ENCODE measurements at regions not wholly inside any gene's neighbourhood (a gene's known extent, or its start where the extent isn't known, plus 50 kb on each side); places are given as distances from the start of the nearest gene placed in this dataset.
"Not testable (repeated sequence)": the region's sequence is repeated elsewhere in the genome, so short reads cannot be mapped to it uniquely, and the experiment has no call there.

DNA sequence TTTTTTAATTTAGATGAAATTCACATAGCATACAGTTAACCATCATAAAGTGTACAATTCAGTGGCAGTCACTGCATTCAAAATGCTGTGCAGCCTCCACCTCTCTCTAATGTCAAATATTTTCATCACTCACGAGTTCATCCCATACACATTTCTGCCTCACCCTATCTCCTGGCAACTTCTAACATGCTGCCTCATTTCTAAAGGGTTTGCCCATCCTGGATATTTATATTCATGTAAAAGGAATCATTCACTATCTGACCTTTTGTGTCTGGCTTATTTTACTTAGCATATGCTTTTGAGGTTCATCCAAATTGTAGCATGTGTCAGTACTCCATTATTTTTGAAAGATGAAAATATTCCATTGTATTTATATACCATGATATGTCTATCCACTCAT lies 286.9 kb upstream of the VSTM2A start:
- no peak for DNase-seq (ENCODE audit: low spot score)

DNA sequence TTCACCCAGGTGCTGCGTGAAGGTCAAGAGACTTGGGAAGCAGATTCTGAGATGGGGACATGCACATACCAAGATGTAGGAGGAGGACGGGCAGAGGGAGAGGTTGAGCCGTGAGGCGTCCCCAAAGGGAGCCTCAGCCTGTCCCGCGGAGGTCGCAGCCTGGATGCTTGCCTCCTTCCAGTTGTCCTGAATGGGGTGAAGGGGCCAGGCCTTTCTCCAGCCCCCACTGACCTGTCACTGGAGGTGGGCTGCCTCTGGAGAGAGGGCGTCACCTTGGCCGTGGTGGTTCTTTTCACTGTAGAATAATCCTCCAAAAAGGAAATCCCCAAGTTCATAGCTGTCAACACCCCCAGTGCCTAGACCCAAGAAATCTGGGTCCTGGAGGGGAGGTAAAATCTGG lies 283.0 kb upstream of the VSTM2A start:
- DNase-seq (ENCODE audit: low spot score): no peak

DNA sequence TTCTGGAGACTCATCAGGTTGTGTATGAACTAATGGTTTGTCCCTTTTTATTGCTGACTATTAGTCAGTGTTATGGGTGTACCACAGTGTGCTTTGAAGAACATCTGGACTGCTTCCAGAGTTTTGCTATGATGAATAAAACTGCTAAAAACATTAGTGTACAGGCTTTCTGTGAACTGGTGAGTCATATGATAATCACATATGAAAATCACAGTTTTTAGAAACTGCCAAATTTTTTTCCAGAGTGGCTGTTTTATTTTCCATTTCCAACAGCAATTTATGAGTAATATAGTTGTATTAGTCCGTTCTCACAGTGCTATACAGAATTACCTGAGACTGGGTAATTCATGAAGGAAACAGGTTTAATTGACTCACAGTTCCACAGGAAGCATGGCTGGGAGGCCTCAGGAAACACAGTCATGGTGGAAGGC lies 281.2 kb upstream of the VSTM2A start:
- peak; percentile 91 for DNase-seq (ENCODE audit: low spot score)

DNA sequence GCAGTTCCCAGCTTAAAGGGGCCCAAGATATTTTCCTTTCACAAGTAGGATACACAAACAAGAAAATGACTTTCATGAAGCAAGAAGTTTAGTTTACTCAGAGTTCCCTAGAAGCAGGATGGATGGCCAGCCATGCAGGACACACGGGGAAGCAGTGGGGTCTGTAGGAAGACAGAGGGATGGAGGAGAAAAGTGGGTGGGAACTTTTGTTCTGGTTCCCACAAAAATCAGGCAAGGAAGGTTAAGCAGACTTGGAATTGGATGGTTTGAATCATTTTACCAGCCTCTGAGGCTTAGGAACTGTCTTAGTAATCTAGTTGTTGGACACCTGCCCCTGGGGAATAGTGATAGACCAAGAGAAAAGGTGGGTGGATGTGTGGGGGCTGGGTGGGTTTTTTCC lies 263.3 kb upstream of the VSTM2A start:
- no peak for DNase-seq (ENCODE audit: low spot score)

- DNase-seq (ENCODE audit: low spot score): no peak
These were observed 249.8 kb upstream of the VSTM2A start for GRCh38 chr7:54292171-54292925.

DNA sequence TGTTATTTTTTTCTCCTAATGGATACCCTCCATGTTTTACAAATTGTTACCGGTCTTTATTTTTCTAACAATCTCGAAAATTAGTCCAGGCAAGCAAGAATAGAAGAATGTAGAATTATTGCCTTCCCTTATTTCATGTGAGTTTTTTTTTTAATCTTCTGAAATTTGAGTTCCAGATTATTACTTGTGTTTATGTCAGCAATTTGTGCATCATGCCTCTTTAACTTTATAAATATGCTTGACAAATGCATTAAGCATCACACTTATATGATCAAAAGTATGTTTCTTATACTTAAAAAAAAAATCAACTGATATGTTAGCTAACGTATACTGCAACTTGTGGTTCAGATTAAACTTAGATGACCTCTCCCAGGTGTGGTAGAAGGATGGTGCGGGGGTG lies 242.7 kb upstream of the VSTM2A start:
- no peak for DNase-seq (ENCODE audit: low spot score)

DNA sequence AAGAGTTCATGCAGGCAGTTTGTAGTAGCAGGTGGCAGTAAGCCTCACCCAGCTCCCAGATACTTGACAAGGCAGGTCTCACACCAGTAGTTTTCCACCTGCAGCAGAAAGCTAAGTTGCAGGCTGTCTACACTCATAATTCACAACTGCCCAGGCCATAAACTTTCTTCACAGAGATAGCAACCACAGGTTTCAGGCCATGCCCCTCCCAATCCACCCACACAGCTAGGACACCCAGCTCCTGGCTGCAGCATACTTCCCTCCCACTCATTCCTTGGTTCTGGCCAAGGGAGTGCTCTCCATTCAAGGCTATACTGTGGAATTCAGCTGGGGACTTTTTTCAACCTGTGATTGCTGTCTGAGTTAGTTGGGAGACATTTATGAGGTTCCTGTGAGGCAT lies 226.2 kb upstream of the VSTM2A start:
- not testable (repeated sequence) for DNase-seq (ENCODE audit: low spot score)

- DNase-seq (ENCODE audit: low spot score): no peak
These were observed 215.5 kb upstream of the VSTM2A start for GRCh38 chr7:54326592-54327167.

DNA sequence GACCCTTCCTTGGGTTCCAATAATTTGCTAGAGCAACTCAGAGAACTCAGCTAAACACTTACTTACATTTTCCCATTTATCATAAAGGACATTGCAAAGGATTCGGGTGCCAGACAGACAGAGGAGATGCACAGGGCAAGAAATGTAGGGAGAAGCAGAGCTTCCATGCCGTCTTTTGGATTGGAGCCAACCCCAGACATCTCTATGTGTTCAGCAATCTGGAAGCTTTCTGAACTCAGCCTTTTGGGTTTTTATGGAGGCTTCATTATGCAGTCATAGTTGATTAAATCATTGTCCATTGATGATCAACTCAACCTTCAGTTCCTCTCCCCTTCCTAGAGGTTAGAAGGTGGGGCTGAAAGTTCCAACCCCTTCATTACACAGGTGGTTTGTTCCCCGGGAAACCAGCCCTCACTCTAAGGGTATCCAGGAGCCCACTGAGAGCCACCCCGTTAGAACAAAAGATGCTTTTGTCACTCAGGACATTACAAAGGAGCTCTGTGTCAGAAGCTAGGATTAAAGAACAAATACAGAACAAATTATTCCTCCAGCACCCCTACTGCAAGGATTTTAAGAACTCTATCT lies 211.9 kb upstream of the VSTM2A start:
- DNase-seq (ENCODE audit: low spot score): no peak

DNA sequence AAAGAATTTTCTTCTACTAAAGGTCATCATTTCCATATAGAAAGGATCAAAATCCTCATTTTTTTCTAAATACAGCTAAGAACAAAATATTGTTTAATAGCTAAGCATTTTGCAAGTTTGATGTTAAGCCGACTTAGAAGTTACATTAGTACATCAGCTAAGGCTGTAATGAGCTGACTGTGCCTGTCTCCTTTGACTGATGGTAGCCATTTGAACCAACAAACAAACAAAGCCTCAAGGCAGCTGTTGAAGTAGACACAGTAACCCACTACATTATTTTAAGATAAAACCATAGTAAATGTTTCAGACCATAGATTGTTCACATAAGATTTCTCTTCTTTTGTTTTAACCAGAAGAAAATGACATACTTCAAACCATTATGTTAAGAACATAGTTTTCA lies 210.9 kb upstream of the VSTM2A start:
- DNase-seq (ENCODE audit: low spot score): no peak

- DNase-seq (ENCODE audit: low spot score): no peak
These were observed 209.9 kb upstream of the VSTM2A start for GRCh38 chr7:54332301-54332700.

DNA sequence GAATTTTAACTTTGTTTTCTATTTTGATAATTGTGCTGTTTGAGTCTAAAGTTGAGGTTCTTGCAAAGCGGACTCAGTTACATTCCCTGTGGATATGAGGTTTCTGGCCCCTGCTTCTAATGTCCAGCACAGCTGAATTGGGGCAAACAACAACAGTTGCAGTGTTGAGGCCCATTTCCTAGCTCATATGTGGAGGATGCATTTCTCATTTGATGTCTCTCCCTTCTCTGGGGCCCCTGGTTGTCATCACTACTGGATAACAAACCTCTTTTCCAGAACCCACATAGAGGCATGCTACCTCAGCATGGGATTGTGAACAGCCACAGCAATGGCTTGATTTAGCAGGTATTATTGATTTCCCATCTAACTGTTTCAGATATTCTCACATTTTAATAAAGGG lies 208.2 kb upstream of the VSTM2A start:
- no peak for DNase-seq (ENCODE audit: low spot score)

DNA sequence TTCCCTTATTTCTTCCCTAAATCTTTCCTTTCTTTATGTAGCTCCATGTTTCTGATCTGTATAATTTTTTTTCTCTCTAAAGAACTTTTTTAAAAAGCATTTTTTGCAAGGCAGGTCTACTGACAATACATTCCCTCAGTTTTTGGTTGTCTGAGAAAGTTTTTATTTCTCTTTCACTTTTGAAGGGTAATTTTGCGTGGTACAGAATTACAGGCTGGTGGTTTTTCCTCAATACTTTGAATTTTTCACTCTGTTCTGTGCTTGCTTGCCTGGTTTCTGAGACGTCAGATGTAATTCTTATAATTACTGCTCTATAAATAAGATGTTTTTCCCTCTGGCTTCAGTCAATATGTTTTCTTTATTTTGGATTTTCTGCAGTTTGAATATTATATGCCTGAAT lies 205.4 kb upstream of the VSTM2A start:
- DNase-seq (ENCODE audit: low spot score): no peak

GRCh38 chr7:54337466-54337865 lies 204.7 kb upstream of the VSTM2A start:
- DNase-seq (ENCODE audit: low spot score): no peak

GRCh38 chr7:54338319-54338718 lies 203.9 kb upstream of the VSTM2A start:
- no peak for DNase-seq (ENCODE audit: low spot score)

DNA sequence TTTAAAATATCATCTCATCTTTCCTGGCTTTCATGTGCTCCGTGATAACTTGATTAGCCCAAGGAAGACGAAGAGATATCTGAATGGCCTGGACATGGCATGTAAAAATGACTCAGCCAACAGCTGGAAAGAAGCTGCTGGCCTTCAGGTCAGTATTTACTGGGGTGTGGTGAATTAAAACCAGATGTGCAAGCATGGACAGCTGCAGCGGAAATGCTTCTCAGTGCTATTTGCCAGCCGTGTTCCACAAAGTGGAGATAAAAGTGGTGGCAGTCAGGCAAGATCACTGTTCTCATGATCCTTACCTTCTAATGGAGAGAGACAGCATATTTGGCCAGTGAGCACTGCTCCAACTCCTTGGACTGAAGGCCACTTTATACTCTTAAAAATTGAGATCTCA lies 203.1 kb upstream of the VSTM2A start:
- DNase-seq (ENCODE audit: low spot score): no peak

DNA sequence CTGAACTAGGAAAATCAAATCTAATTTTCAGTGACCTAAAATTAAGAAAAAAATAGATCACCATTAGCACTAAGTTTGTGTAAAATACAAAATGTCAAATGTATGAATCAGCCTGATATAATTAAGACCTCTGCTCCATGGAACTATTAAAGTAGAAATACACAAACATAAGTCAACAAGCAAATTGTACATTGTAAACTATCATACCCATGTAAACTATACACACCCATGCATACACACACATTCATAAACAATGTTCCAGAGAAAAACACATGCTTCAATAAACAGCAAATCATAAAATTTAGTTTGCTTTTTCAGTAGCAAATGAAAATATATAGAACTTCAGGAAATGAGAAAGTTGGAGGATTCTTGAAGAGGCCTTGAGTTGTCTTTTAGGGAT lies 199.7 kb upstream of the VSTM2A start:
- DNase-seq (ENCODE audit: low spot score): no peak

DNA sequence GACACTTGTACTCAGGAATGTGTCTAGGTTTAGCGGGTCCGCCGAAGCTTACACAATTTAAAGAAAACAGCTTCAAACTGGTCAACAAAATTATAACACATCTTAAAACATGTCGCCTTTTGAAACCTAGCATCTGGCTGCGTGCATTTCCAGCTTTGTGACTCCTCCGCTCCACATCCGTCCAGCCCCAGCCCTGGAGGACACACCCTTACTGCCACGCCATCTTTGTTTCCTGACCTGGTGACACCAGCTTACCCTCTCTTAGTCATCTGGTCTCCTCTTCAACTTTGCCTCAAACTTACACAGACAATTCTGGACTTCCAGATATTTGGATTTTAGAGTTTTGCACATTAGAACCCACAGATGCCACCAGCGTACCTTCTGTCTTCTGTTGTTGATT lies 198.7 kb upstream of the VSTM2A start:
- DNase-seq (ENCODE audit: low spot score): no peak

DNA sequence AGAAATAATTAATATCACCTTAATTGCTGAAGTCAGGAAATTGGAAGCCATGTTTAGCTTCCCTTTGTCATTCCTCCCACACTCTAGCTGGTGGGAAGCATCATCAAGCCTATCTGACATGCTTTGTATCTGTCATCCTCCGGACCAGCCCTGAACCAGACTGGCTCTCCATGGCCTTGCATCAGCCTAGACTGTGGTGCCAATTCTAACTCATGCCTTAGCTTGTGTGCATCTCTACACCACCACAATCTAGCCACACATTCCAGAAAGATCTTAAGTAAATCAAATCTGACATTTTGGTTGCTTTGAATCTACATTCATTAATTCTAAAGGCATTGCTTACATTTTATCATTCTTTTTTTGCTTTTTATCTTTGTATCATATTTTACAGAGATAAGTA lies 196.4 kb upstream of the VSTM2A start:
- DNase-seq (ENCODE audit: low spot score): no peak

- peak; percentile 74 for DNase-seq (ENCODE audit: low spot score)
These were observed 192.9 kb upstream of the VSTM2A start for GRCh38 chr7:54349229-54349628.

- DNase-seq (ENCODE audit: low spot score): no peak
These were observed 187.7 kb upstream of the VSTM2A start for GRCh38 chr7:54354436-54354835.

GRCh38 chr7:54355842-54356241 lies 186.3 kb upstream of the VSTM2A start:
- no peak for DNase-seq (ENCODE audit: low spot score)

GRCh38 chr7:54360075-54360840 lies 181.9 kb upstream of the VSTM2A start:
- no peak for DNase-seq (ENCODE audit: low spot score)

Data from kidney capillary endothelial cell (primary cell).